HepG2 (cell line): ENCODE measurements at regions not wholly inside any gene's neighbourhood (a gene's known extent, or its start where the extent isn't known, plus 50 kb on each side); places are given as distances from the start of the nearest gene placed in this dataset.

ENCODE experiments used
- ATF7-NPFF ChIP-seq: sonication (generic); formaldehyde crosslinking; IDR thresholded peaks from 2 replicates; pipeline ENCODE4 v1.8.1; 2023; ENCODE audit warnings: mild to moderate bottlenecking, low read depth, missing genetic modification reagents, moderate library complexity
- DR1 ChIP-seq: sonication (generic); formaldehyde crosslinking; IDR thresholded peaks from 2 replicates; pipeline ENCODE4 v1.8.0; 2021; ENCODE audit warnings: mild to moderate bottlenecking, missing genetic modification reagents, inconsistent platforms
- PAF1 ChIP-seq: IDR thresholded peaks from 2 replicates; pipeline ENCODE4 v1.6.1; 2016; ENCODE audit warnings: missing genetic modification reagents, missing compliant biosample characterization
- PITX1 ChIP-seq: sonication (generic); formaldehyde crosslinking; IDR thresholded peaks from 2 replicates; pipeline ENCODE4 v1.5.1; 2020; ENCODE audit warnings: mild to moderate bottlenecking, missing genetic modification reagents
- PRPF4 ChIP-seq: fragments of 200-400 bp; formaldehyde crosslinking; IDR thresholded peaks from 2 replicates; pipeline ENCODE4 v1.6.1; 2016; ENCODE audit warnings: low read length, low read depth; ENCODE audit not compliant: poor library complexity, severe bottlenecking
- RBAK ChIP-seq: sonication (generic); formaldehyde crosslinking; IDR thresholded peaks from 2 replicates; pipeline ENCODE4 v1.5.1; 2020; ENCODE audit warnings: mild to moderate bottlenecking, missing genetic modification reagents
- TBP ChIP-seq: sonication (generic); formaldehyde crosslinking; IDR thresholded peaks from 2 replicates; pipeline ENCODE4 v1.5.0; 2020; ENCODE audit warnings: missing genetic modification reagents
- ZNF225 ChIP-seq: sonication (generic); formaldehyde crosslinking; IDR thresholded peaks from 2 replicates; pipeline ENCODE4 v1.4.0; 2020; ENCODE audit warnings: mild to moderate bottlenecking, missing genetic modification reagents
- ZNF350 ChIP-seq: sonication (generic); formaldehyde crosslinking; IDR thresholded peaks from 2 replicates; pipeline ENCODE4 v1.4.0; 2020; ENCODE audit warnings: mild to moderate bottlenecking, low read depth, missing genetic modification reagents, borderline replicate concordance
- TF ChIP-seq, protein P1 (sequence below), 2 experiments: sonication (generic) in 1 of 2; formaldehyde crosslinking in 1 of 2; IDR thresholded peaks; 2 replicates each; pipeline versions ENCODE4 v1.4.0 to v1.6.1; 2018 to 2020; ENCODE audit warnings: missing genetic modification reagents in 2 of 2, borderline replicate concordance in 1 of 2, low read depth in 1 of 2, mild to moderate bottlenecking in 1 of 2, missing biosample characterization in 1 of 2
- TF ChIP-seq, protein P2 (sequence below): IDR thresholded peaks from 2 replicates; pipeline ENCODE4 v1.6.1; 2016; ENCODE audit warnings: low read depth, borderline replicate concordance
- TF ChIP-seq, protein P3 (sequence below), 2 experiments: sonication (generic) in 1 of 2; formaldehyde crosslinking in 1 of 2; IDR thresholded peaks; 2 replicates each; pipeline versions ENCODE4 v1.5.1 to v1.6.1; 2011 to 2020; ENCODE audit warnings: borderline replicate concordance in 1 of 2, low read depth in 1 of 2, low read length in 1 of 2, mild to moderate bottlenecking in 1 of 2, missing genetic modification reagents in 1 of 2, moderate library complexity in 1 of 2
- TF ChIP-seq, protein P4 (sequence below): sonication (generic); formaldehyde crosslinking; IDR thresholded peaks from 2 replicates; pipeline ENCODE4 v1.5.0; 2020; ENCODE audit warnings: mild to moderate bottlenecking, missing genetic modification reagents, borderline replicate concordance
- TF ChIP-seq, protein P5 (sequence below): sonication (generic); formaldehyde crosslinking; IDR thresholded peaks from 2 replicates; pipeline ENCODE4 v1.5.0; 2020; ENCODE audit warnings: missing genetic modification reagents

DNA sequence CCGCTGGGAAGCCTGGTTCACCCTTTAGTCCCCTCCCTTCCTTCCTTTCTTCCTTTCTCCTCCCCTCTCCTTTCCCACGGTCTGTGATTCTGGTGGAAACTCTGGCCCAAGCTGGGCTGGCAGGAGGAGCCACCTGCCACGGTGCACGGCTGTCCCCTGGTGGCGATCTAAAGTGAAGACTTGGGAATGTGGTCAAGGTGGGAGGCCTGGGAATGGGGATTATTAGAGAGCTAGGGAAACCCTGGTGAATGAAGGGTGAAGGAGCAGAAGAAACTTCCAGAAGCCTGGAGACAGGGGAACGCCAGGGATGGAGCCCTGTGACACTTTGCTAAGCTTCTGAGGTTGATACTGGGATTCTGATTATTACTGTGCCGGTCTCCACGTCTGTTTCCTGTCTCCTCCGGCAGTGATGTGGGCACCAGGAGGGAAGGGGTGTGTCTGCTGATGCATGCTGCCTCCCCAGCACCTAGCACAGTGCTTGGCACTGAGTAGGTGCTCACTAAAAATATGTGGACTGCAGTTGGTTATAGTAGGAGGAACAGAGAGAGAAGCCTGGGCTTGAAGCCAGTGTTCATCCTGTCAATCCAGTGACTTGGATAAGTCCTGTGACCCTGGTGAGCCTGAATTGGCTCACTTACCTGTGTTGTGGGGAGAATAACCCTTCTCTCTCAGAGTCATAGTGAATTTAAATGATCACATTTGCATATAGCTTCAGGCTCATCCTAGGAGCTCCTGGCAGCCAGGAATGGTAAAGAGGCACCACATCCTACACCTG is 71.2 kb upstream of the NBPF3 start (continued):
- TF ChIP-seq, protein P1, sequence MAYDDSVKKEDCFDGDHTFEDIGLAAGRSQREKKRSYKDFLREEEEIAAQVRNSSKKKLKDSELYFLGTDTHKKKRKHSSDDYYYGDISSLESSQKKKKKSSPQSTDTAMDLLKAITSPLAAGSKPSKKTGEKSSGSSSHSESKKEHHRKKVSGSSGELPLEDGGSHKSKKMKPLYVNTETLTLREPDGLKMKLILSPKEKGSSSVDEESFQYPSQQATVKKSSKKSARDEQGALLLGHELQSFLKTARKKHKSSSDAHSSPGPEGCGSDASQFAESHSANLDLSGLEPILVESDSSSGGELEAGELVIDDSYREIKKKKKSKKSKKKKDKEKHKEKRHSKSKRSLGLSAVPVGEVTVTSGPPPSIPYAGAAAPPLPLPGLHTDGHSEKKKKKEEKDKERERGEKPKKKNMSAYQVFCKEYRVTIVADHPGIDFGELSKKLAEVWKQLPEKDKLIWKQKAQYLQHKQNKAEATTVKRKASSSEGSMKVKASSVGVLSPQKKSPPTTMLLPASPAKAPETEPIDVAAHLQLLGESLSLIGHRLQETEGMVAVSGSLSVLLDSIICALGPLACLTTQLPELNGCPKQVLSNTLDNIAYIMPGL (CRISPR knock-in tag; IDR thresholded peaks at IDR 0.05; ENCODE audit: borderline replicate concordance in 1 of 2, low read depth in 1 of 2): peak; percentile 70 to 80; a peak in 3 of 4 replicates
- TF ChIP-seq, protein P2, sequence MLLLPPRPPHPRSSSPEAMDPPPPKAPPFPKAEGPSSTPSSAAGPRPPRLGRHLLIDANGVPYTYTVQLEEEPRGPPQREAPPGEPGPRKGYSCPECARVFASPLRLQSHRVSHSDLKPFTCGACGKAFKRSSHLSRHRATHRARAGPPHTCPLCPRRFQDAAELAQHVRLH: peak; percentile 62; the same call in 1 of the 2 replicates
- TF ChIP-seq ZNF350 (CRISPR knock-in tag) (peak; percentile 63; the same call in 1 of the 2 replicates), DR1 (CRISPR knock-in tag) (no peak), ATF7-NPFF (CRISPR knock-in tag) (no peak), ZNF225 (CRISPR knock-in tag) (no peak), PITX1 (CRISPR knock-in tag) (no peak), PRPF4 (no peak), PAF1 (CRISPR knock-in tag) (no peak), RBAK (no peak), TBP (CRISPR knock-in tag) (no peak)
- TF ChIP-seq, protein P3, sequence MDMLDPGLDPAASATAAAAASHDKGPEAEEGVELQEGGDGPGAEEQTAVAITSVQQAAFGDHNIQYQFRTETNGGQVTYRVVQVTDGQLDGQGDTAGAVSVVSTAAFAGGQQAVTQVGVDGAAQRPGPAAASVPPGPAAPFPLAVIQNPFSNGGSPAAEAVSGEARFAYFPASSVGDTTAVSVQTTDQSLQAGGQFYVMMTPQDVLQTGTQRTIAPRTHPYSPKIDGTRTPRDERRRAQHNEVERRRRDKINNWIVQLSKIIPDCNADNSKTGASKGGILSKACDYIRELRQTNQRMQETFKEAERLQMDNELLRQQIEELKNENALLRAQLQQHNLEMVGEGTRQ (IDR thresholded peaks at IDR 0.05; ENCODE audit: low read depth, low read length): no peak
- TF ChIP-seq, protein P3 (CRISPR knock-in tag; IDR thresholded peaks at IDR 0.05; ENCODE audit: borderline replicate concordance): no peak
- TF ChIP-seq, protein P4, sequence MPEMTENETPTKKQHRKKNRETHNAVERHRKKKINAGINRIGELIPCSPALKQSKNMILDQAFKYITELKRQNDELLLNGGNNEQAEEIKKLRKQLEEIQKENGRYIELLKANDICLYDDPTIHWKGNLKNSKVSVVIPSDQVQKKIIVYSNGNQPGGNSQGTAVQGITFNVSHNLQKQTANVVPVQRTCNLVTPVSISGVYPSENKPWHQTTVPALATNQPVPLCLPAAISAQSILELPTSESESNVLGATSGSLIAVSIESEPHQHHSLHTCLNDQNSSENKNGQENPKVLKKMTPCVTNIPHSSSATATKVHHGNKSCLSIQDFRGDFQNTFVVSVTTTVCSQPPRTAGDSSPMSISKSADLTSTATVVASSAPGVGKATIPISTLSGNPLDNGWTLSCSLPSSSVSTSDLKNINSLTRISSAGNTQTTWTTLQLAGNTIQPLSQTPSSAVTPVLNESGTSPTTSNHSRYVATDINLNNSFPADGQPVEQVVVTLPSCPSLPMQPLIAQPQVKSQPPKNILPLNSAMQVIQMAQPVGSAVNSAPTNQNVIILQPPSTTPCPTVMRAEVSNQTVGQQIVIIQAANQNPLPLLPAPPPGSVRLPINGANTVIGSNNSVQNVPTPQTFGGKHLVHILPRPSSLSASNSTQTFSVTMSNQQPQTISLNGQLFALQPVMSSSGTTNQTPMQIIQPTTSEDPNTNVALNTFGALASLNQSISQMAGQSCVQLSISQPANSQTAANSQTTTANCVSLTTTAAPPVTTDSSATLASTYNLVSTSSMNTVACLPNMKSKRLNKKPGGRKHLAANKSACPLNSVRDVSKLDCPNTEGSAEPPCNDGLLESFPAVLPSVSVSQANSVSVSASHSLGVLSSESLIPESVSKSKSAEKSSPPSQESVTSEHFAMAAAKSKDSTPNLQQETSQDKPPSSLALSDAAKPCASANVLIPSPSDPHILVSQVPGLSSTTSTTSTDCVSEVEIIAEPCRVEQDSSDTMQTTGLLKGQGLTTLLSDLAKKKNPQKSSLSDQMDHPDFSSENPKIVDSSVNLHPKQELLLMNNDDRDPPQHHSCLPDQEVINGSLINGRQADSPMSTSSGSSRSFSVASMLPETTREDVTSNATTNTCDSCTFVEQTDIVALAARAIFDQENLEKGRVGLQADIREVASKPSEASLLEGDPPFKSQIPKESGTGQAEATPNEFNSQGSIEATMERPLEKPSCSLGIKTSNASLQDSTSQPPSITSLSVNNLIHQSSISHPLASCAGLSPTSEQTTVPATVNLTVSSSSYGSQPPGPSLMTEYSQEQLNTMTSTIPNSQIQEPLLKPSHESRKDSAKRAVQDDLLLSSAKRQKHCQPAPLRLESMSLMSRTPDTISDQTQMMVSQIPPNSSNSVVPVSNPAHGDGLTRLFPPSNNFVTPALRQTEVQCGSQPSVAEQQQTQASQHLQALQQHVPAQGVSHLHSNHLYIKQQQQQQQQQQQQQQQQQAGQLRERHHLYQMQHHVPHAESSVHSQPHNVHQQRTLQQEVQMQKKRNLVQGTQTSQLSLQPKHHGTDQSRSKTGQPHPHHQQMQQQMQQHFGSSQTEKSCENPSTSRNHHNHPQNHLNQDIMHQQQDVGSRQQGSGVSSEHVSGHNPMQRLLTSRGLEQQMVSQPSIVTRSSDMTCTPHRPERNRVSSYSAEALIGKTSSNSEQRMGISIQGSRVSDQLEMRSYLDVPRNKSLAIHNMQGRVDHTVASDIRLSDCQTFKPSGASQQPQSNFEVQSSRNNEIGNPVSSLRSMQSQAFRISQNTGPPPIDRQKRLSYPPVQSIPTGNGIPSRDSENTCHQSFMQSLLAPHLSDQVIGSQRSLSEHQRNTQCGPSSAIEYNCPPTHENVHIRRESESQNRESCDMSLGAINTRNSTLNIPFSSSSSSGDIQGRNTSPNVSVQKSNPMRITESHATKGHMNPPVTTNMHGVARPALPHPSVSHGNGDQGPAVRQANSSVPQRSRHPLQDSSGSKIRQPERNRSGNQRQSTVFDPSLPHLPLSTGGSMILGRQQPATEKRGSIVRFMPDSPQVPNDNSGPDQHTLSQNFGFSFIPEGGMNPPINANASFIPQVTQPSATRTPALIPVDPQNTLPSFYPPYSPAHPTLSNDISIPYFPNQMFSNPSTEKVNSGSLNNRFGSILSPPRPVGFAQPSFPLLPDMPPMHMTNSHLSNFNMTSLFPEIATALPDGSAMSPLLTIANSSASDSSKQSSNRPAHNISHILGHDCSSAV: no peak
- TF ChIP-seq, protein P5, sequence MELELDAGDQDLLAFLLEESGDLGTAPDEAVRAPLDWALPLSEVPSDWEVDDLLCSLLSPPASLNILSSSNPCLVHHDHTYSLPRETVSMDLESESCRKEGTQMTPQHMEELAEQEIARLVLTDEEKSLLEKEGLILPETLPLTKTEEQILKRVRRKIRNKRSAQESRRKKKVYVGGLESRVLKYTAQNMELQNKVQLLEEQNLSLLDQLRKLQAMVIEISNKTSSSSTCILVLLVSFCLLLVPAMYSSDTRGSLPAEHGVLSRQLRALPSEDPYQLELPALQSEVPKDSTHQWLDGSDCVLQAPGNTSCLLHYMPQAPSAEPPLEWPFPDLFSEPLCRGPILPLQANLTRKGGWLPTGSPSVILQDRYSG (CRISPR knock-in tag): no peak
